AG08396 (cell line): ENCODE measurements at regions not wholly inside any gene's neighbourhood (a gene's known extent, or its start where the extent isn't known, plus 50 kb on each side); places are given as distances from the start of the nearest gene placed in this dataset.

Experiments
- DNase-seq: peaks from one replicate; pipeline ENCODE4 v3.0.0; 2012; ENCODE audit warnings: low spot score, mixed read lengths

GRCh38 chr15:98421419-98422129 lies 226.8 kb upstream of the IGF1R start:
- peak; percentile 89 for DNase-seq

GRCh38 chr15:98422130-98422478 lies 226.2 kb upstream of the IGF1R start:
- no peak for DNase-seq

DNA sequence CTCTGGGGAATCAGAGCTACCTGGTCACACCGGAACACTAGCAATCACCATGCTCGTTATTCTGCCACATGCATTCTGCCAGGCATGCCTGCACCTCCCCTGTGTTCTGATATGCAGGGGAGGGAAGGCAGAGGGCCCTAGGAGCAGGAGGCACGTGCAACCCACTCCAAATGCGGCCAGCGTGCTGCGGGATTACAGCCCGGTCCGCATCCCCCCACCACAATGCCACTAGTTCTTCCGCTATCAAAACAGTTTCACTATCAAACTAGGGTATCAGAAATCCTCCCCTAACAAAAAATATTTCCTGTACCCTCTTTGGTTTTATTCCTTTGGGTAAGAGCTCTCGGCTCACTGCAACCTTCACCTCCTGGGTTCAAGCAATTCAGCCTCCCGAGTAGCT lies 223.2 kb upstream of the IGF1R start:
- no peak for DNase-seq

DNA sequence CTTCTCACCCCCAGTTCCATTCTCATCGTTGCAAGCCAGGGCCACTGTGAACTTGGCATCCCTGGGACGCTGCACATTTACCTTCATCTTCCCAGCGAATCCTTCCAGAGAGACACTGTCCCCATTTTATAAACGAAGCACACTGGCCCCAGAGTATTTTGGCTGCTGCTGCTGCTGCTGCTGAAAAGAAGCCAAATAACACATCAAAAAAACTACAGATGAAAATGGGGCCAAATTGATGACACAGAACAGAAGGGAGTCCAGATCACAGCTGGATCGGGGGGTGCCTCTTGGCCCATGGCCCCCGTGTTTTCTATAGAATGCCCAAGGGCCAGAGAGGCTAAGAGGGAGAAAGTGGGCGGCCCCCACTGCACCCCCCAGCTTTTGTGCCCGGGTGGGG lies 221.0 kb upstream of the IGF1R start:
- no peak for DNase-seq

DNA sequence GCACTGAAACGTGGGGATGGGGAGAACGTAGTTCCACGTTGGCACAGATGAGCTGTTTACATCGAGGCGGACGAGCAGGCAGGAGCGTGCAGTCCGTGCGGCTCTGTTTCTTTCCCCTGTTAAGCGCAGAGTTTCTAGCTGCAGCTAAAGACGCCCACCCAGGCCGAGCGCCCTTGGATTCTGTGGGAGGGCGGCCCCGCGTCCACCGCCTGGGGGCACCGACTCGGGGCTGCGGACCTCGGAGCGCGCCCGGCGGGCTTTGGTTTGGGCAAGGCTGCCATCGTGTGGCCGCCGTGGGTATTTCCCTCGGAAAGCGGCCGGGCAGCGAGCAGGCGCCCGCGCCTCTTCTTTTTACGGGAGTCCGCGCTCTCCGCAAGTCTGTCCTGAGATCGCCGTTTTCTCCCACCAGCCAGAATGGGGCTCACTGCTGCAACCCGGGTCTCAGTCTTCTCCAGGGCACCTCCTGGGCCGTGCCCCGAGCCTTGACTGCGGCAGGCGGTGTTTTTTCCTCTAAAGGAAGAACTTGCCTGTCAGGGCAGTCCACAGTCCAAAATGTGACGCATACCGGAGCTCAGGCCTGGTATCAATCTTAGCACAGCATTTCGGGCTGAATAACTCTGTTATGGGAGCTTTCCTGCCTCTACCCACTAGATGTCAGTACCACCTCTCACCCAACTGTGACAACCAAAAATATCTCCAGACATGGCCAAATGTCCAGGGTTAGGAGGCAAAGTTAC lies 219.9 kb upstream of the IGF1R start:
- peak; percentile 91 for DNase-seq

DNA sequence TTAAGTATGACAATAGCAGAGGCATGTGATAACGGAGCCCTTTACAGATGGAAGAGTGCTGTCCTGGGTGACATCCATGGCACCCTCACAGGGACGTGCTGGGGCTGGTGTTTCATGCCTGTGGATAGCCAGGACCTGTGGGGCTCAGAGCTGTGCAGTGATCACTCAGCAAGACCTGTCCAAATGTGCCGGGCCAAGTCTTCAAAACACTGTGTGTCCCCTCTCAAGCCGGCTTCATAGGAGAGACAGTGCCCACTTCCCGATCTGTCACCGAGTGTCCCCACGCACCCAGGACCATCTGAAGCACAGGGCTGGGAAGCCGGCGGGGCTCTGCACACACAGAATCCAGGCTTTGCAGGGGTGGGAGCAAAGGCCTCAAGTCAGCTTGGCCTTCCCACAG lies 217.2 kb upstream of the IGF1R start:
- DNase-seq, result no peak

DNA sequence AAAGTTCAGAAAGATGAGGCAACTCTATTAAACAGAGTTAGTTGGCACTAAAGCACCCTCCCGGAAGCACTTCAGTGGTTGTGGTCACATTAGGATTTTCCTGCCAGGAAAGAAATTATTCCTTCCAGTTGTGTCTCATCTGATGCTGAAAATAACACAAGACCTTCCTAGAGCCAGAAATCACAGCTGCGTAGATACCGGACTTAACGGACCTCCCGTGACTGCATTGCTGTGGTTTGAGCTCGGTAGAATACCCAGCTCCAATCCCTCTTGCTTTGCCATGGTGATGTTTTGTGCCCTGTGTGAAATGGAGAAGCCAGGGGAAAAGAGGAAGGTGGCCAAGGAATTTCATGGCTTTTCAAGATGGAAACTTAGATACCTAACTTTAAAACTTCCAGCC lies 215.0 kb upstream of the IGF1R start:
- no peak for DNase-seq

GRCh38 chr15:98433856-98434255 lies 214.5 kb upstream of the IGF1R start:
- no peak for DNase-seq

DNA sequence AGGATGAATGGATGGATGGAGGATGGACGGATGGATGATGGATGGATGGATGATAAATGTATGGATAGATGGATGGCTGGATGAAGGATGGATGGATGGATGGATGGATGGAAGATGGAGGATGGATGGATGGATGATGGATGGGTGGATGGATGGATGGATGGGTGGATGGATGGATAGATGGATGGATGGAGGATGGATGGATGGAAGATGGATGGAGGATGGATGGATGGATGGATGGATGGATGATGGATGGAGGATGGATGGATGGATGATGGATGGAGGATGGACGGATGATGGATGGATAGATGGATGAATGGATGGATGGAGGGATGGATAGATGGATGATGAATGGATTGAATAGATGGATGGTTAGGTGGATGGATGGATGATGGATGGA lies 210.6 kb upstream of the IGF1R start:
- DNase-seq, result no peak

DNA sequence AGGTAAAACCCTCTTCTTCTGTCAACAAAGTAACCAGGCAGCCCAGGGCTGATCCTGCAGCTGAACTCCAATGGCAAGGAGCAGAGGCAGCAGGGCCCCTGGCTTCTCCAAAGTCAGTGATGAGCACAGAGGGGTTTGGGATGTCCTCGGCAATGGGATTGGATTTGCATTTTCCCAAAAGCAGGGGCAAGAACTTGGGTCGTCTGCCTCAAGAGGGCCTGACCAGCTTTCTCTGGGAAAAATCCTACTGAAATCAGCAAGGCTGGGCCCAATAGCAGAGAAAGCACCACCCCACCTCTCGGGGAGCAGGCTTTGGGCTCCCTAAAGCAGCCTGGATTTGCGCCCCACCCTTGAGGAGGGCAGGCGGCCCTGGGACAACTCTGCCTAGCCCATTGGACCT lies 210.0 kb upstream of the IGF1R start:
- no peak for DNase-seq

GRCh38 chr15:98438907-98439306 lies 209.4 kb upstream of the IGF1R start:
- no peak for DNase-seq

GRCh38 chr15:98439523-98439942 lies 208.8 kb upstream of the IGF1R start:
- DNase-seq, result no peak

DNA sequence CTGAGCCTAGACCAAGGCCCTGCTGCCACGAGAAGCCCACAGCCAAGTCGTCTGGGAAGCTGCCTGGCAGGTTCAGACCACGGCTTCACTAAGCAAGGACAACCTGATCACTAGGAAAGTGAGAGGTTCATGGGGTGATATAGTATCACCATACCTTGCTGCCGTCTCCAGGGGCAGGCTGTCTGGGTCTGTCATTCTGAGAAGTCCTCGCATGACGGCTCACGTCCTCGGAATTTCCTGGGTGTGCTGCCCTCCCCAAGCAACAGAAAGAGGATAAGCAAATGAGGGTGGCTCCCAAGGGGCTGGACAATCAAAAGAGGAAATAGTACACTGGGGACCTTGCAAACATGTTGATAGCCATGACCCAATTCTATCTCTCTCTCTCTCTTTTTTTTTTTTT lies 207.4 kb upstream of the IGF1R start:
- no peak for DNase-seq

- no peak for DNase-seq
Observed at GRCh38 chr15:98441599-98441998, 206.7 kb upstream of the IGF1R start.

DNA sequence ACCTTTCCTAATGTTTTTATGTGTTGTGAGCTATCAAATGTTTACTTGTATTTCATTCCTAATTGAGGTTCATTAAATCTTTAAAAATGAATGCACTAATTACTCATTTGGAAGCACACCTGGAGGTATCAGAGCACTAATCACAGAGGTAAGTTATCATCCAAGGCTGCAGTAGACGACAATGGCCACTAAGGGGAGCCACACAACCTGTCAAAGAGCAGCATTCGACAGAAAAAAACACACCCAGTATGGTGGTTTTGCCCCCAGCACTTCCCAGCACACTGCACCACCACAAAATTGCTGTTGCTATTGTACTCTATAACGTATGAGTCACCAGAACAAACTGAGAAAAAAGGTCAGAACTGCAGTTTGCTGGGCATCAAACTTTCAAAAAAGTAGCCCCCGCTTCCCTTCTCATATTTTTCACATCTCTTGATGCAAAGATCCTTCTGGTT lies 205.9 kb upstream of the IGF1R start:
- peak; percentile 75 for DNase-seq

DNA sequence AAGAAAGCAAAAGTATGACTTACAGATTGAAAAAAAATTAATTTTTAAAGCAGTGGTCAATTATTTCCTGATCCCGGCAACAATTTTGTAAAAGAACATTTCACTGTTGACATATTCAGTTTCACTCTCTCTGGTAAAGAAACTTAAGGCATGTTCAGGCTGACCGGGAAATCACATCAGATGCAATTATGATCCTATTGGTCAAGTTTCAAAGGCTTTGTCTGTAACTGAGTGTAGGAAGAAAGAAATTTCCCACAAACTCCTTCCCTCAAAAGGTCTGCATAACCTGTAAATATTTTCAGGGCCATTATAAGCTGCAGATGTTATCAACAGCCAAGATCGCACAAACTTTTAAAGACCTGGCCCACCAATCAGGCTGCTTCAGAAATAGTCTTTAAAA lies 205.4 kb upstream of the IGF1R start:
- no peak for DNase-seq

- DNase-seq, result no peak
Observed at GRCh38 chr15:98443526-98443925, 204.8 kb upstream of the IGF1R start.

- DNase-seq, result no peak
Observed at GRCh38 chr15:98444138-98444537, 204.2 kb upstream of the IGF1R start.

- DNase-seq, result no peak
Observed at GRCh38 chr15:98445315-98445714, 203.0 kb upstream of the IGF1R start.

- DNase-seq, result no peak
Observed at GRCh38 chr15:98446083-98446482, 202.3 kb upstream of the IGF1R start.

DNA sequence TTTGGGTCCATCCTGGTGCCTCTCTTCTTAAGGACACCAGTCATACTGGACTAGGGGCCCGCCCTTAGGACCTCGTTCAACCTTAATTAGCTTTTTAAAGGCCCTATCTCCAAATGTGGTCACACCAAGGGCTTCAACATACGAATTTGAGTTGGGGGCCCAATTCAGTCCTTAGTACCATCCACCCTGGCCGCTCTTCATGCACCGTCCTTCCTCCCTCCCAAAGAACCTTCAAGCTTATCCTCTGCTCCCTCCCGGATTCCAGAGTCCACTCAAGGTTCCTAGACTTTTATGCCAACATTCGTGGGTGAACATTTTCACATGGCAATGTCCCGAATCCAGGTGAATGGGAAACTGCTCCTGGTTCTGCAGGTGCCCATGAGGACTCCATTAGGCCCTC lies 201.3 kb upstream of the IGF1R start:
- DNase-seq, result no peak

DNA sequence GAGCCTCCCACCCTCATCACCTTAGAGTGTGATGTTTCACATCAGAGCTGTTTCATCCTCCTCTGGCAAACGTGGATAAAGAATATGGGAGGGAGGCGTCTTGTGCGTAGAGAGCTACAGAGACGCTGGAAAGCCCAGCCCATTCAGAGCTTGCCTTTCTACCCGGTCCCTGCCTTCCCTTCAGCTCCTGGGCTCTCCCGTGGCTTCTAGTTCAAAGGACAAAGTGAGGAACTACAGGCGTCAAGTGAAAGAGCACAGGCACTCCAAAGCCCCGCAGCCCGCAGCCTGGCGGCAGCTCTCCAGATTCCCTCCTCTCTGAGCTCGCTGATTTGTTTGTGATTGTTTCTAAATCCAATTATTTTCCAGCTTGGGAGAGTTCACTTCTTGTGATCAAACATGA lies 197.1 kb upstream of the IGF1R start:
- no peak for DNase-seq

- DNase-seq, result no peak
Observed at GRCh38 chr15:98452238-98452637, 196.1 kb upstream of the IGF1R start.

DNA sequence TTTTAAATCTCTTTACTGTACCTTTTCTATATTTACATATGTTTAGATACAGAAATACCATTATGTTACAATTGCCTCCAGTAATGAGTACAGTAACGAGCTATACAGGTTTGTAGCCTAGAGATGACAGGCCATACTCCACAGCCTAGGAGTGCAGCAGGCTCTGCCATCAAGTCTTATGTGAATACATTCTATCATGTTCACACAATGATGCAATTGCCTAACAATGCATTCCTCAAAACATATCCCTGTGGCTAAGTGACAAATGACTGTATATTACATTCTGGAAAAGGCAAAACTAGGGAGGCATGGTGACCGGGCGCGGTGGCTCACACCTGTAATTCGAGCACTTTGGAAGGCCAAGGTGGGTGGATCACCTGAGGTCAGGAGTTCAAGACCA lies 192.4 kb upstream of the IGF1R start:
- no peak for DNase-seq
